SU-DHL-6 (cell line): ENCODE measurements at regions not wholly inside any gene's neighbourhood (a gene's known extent, or its start where the extent isn't known, plus 50 kb on each side); places are given as distances from the start of the nearest gene placed in this dataset.

ENCODE experiments used
- EZH2phosphoT487 ChIP-seq: fragments of 200-600 bp; sonication (generic), shearing (Covaris generic); conservative IDR thresholded peaks from 2 replicates; pipeline ENCODE4 v1.6.1; 2018; ENCODE audit warnings: mild to moderate bottlenecking, antibody characterized with exemption, low read length, moderate library complexity, mixed read lengths
- TF ChIP-seq, protein P1 (sequence below): fragments of 200-600 bp; sonication (generic); IDR thresholded peaks from one replicate; pipeline ENCODE4 v1.5.1; 2017; ENCODE audit warnings: antibody characterized with exemption, mild to moderate bottlenecking, low read length, moderate library complexity; ENCODE audit not compliant: insufficient read depth, poor library complexity, severe bottlenecking

- TF ChIP-seq EZH2phosphoT487, result no peak
- TF ChIP-seq, protein P1, sequence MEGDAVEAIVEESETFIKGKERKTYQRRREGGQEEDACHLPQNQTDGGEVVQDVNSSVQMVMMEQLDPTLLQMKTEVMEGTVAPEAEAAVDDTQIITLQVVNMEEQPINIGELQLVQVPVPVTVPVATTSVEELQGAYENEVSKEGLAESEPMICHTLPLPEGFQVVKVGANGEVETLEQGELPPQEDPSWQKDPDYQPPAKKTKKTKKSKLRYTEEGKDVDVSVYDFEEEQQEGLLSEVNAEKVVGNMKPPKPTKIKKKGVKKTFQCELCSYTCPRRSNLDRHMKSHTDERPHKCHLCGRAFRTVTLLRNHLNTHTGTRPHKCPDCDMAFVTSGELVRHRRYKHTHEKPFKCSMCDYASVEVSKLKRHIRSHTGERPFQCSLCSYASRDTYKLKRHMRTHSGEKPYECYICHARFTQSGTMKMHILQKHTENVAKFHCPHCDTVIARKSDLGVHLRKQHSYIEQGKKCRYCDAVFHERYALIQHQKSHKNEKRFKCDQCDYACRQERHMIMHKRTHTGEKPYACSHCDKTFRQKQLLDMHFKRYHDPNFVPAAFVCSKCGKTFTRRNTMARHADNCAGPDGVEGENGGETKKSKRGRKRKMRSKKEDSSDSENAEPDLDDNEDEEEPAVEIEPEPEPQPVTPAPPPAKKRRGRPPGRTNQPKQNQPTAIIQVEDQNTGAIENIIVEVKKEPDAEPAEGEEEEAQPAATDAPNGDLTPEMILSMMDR, result no peak
Measured at GRCh38 chr1:188365874-188366273, 1537.1 kb downstream of the PLA2G4A start.
